Thyroid gland (tissue), 4 donors: ENCODE measurements at regions not wholly inside any gene's neighbourhood (a gene's known extent, or its start where the extent isn't known, plus 50 kb on each side); places are given as distances from the start of the nearest gene placed in this dataset.
A peak's percentile ranks its signal among the peaks of the same experiment; 100 is the strongest.

Experiments used
- DNase-seq, 2 donors: peaks; one replicate each; pipeline ENCODE4 v3.0.0-alpha.2; 2019
- H3K27ac ChIP-seq, 3 donors: fragments of 200-600 bp; sonication (generic); 1 replicate in 2 of 3; 2 replicates in 1 of 3; pipeline ENCODE4 v1.5.1; 2016 to 2019; ENCODE audit warnings: mild to moderate bottlenecking in 1 of 3, moderate library complexity in 1 of 3
- H3K27me3 ChIP-seq: fragments of 200-600 bp; sonication (generic); one replicate; pipeline ENCODE4 v1.5.1; 2019
- H3K36me3 ChIP-seq, 2 donors: fragments of 200-600 bp; sonication (generic); one replicate each; pipeline ENCODE4 v1.5.1; 2016 to 2019
- H3K4me1 ChIP-seq, 2 donors: fragments of 200-600 bp; sonication (generic); one replicate each; pipeline ENCODE4 v1.5.1; 2017 to 2019
- H3K4me3 ChIP-seq, 3 donors: fragments of 200-600 bp; sonication (generic); replicated peaks in 1 of 3; 1 replicate in 2 of 3; 2 replicates in 1 of 3; pipeline ENCODE4 v1.5.1; 2016; ENCODE audit warnings: mild to moderate bottlenecking in 1 of 3
- H3K9me3 ChIP-seq: fragments of 200-600 bp; sonication (generic); one replicate; pipeline ENCODE4 v1.5.1; 2017
- POLR2A ChIP-seq, 2 donors: fragments of 450-650 bp; IDR thresholded peaks; one replicate each; pipeline ENCODE4 v1.6.1; 2017; ENCODE audit warnings: antibody characterized with exemption in 2 of 2, mild to moderate bottlenecking in 2 of 2, moderate library complexity in 1 of 2
- WGBS, 2 donors: methylation state at CpG; one replicate each; pipeline ENCODE4 v1.1.5; 2017; 5-methylcytosine and 5-hydroxymethylcytosine counted together
- intact Hi-C: fragments of 100-400 bp; cut with DNase I; formaldehyde crosslinking; loops from one replicate; pipeline ENCODE4 v1.15.1; 2023
- TF ChIP-seq, protein P1 (sequence below), 6 experiments: fragments of 200-600 bp in 3 of 6; fragments of 450-650 bp in 3 of 6; sonication (generic) in 3 of 6; IDR thresholded peaks; one replicate each; pipeline ENCODE4 v1.5.1; 2016 to 2019; ENCODE audit warnings: antibody characterized with exemption in 6 of 6, mild to moderate bottlenecking in 2 of 6, inconsistent platforms in 1 of 6, moderate library complexity in 1 of 6

DNA sequence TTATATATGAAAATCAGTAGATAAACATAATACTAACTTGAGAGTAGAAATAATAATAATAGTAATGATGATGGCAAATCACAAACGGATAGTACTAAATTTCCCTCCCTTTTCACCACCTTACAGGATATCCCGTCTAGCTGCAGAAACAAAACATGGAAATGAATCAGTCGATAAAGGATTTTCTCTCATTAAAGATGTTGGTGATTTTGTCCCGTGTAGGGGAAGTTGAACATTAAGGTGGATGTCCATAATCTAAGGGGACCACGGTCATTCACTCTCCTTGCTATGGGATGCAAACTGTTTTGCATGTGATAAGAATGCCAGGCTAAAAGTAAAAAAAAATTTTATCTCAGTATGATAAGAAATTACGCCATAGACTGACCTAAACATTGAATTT is 1027.7 kb upstream of the NR2F2 start:
- peak overlapping the region in 1 of 3 donors; percentile 86 for H3K27ac ChIP-seq
- H3K27me3 ChIP-seq = no peaks in the 10 kb centered on the region
- no peak overlapping the region for H3K4me3 ChIP-seq
- no peaks in the 10 kb centered on the region for H3K9me3 ChIP-seq
- no peak for DNase-seq
- no peaks in the 10 kb centered on the region for H3K36me3 ChIP-seq
- 74 to 80% methylated on average over 6 of the region's 6 CpGs for WGBS, 2 donors
- intact Hi-C loops = loop anchor here (10.0 kb wide), 1 partner anchor 488 kb away; no protein-coding TSS in a partner anchor
- no peak for TF ChIP-seq POLR2A (IDR thresholded peaks at IDR 0.05)
- TF ChIP-seq, protein P1, sequence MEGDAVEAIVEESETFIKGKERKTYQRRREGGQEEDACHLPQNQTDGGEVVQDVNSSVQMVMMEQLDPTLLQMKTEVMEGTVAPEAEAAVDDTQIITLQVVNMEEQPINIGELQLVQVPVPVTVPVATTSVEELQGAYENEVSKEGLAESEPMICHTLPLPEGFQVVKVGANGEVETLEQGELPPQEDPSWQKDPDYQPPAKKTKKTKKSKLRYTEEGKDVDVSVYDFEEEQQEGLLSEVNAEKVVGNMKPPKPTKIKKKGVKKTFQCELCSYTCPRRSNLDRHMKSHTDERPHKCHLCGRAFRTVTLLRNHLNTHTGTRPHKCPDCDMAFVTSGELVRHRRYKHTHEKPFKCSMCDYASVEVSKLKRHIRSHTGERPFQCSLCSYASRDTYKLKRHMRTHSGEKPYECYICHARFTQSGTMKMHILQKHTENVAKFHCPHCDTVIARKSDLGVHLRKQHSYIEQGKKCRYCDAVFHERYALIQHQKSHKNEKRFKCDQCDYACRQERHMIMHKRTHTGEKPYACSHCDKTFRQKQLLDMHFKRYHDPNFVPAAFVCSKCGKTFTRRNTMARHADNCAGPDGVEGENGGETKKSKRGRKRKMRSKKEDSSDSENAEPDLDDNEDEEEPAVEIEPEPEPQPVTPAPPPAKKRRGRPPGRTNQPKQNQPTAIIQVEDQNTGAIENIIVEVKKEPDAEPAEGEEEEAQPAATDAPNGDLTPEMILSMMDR (IDR thresholded peaks at IDR 0.05) = no peak
- peaks cover 0 to 10% of the 10 kb centered on the region in 2 donors for H3K4me1 ChIP-seq

DNA sequence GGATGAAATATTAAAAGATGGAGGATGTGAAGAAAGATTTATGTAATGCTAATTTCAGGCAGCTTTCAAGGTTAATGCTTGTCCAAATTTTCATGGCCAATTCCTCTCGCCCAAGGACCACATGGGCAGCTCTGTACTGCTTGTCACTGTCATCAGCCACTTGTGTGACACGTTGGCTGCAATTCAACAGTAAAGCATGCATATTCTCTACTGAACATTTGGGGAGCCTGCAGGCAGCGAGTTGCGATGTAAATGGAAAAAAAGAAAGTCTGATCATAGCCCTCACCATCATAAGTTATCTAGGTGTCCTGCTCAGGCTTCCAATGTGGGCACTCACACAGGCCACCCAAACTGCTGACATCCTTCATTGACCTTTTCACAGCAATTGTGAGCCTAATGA is 1026.8 kb upstream of the NR2F2 start:
- intact Hi-C loops = loop anchor here (10.0 kb wide), 1 partner anchor 489 kb away; no protein-coding TSS in a partner anchor

DNA sequence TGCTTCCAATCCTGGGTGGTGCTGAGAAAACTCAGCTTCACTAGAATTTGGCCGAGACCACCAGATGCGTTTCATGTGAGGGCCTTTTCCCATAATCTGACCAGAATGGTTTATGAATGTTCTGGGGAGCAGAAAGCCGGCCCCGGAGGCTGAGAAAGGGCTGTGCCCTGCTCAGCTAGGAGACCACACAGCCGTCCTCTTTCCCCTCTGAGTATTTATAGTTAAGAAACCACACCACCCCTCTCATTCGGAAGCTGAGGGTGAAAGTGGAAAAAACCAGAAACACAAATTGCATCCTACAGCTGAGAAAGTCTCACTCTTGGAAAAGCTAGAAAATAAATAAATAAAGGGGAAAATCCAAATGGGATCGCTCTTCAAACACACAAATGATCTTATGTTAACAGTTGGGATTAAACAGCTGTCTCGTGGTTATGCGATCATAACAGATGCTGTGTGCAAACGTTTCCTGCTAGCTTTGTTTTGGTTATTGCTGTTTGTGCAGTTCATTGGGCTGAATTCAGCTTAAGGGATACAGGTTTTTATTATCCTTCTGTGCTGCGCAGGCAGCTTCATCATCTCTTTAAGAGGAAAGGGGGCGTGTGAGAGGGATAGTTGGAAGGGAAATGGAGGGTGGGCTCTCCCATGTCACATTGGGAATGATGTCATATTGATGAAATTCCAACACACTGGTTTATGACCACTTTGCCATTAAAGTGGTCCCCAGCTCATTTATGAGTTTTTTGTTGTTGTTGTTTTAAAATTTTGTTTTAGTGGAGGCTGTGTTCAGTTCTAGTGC is 1026.2 kb upstream of the NR2F2 start:
- H3K9me3 ChIP-seq = no peaks in the 10 kb centered on the region
- peak overlapping the region; percentile 26 to 86 (median 68) for H3K27ac ChIP-seq
- no peak overlapping the region for H3K4me3 ChIP-seq
- TF ChIP-seq, protein P1 (IDR thresholded peaks at IDR 0.05) = no peak
- TF ChIP-seq POLR2A (IDR thresholded peaks at IDR 0.05) = peak in 1 of 2 donors; percentile 25
- intact Hi-C loops = loop anchor here (10.0 kb wide), 1 partner anchor 490 kb away; no protein-coding TSS in a partner anchor
- 56 to 61% methylated on average over 12 of the region's 12 CpGs for WGBS, 2 donors
- no peaks in the 10 kb centered on the region for H3K36me3 ChIP-seq
- H3K4me1 ChIP-seq = peaks cover 0 to 10% of the 10 kb centered on the region in 2 donors
- H3K27me3 ChIP-seq = no peaks in the 10 kb centered on the region
- DNase-seq = no peak

More for the DNA sequence above, 1026.8 kb upstream of the NR2F2 start:
- no peak for DNase-seq
- WGBS, 2 donors = 59 to 82% methylated on average over 4 of the region's 4 CpGs
- H3K27ac ChIP-seq = peak overlapping the region; percentile 26 to 86 (median 68)
- H3K4me1 ChIP-seq = peaks cover 0 to 10% of the 10 kb centered on the region in 2 donors
- no peaks in the 10 kb centered on the region for H3K9me3 ChIP-seq
- TF ChIP-seq, protein P1 (IDR thresholded peaks at IDR 0.05) = no peak
- TF ChIP-seq POLR2A (IDR thresholded peaks at IDR 0.05) = no peak
- no peak overlapping the region for H3K4me3 ChIP-seq
- no peaks in the 10 kb centered on the region for H3K36me3 ChIP-seq
- no peaks in the 10 kb centered on the region for H3K27me3 ChIP-seq

DNA sequence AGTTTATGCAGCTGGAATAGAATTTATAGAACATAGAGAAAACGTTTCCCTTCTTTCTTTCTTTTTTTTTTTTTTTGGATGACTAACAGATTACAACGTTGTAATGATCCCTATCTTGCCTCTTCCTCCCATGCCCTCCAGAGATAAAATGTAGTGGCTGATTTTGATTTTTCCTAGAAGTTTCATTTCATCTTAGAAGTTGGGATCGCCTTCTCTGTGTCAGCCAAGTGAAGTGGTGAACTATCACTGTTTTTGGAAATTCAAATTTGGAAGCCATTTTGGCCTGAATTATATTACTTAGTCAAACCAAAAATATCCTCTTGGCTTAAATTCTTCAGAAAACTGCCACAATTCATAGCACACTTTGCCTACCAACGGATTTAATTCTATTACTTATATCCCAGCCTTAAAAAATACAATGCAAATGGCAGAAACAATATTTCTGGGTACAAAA is 1025.5 kb upstream of the NR2F2 start:
- H3K27ac ChIP-seq = peak overlapping the region; percentile 26 to 86 (median 68)
- no peaks in the 10 kb centered on the region for H3K36me3 ChIP-seq
- peaks cover 0 to 10% of the 10 kb centered on the region in 2 donors for H3K4me1 ChIP-seq
- no peak for TF ChIP-seq POLR2A (IDR thresholded peaks at IDR 0.05)
- TF ChIP-seq, protein P1 (IDR thresholded peaks at IDR 0.05) = no peak
- intact Hi-C loops = loop anchor here (10.0 kb wide), 1 partner anchor 490 kb away; no protein-coding TSS in a partner anchor
- DNase-seq = no peak
- H3K27me3 ChIP-seq = no peaks in the 10 kb centered on the region
- no peak overlapping the region for H3K4me3 ChIP-seq
- 53 to 60% methylated on average over 4 of the region's 4 CpGs for WGBS, 2 donors
- H3K9me3 ChIP-seq = no peaks in the 10 kb centered on the region

DNA sequence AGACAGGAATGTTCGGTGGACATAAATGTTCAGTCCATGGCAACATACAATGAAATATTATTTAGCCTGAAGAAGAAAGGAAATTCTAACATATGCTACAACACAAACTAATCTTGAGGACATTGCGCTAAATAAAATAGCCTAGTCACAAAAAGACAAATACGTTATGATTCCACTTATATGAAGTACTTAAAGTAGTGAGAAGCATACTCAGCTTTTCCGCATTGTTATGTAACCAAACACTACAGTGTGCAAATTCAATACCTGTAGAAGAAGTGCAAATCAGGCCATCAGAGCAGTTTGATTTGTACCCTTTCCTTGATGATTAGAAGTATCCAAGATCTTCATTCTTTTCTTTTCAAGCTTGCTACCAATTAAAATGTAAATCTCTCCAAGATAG is 1023.4 kb upstream of the NR2F2 start:
- H3K9me3 ChIP-seq = no peaks in the 10 kb centered on the region
- peaks cover 0 to 10% of the 10 kb centered on the region in 2 donors for H3K4me1 ChIP-seq
- 73 to 75% methylated on average over 4 of the region's 4 CpGs for WGBS, 2 donors
- no peak for DNase-seq
- intact Hi-C loops = loop anchor here (10.0 kb wide), 1 partner anchor 492 kb away; no protein-coding TSS in a partner anchor
- TF ChIP-seq, protein P1 (IDR thresholded peaks at IDR 0.05) = no peak
- no peak for TF ChIP-seq POLR2A (IDR thresholded peaks at IDR 0.05)
- no peak overlapping the region for H3K27ac ChIP-seq
- no peaks in the 10 kb centered on the region for H3K36me3 ChIP-seq
- no peaks in the 10 kb centered on the region for H3K27me3 ChIP-seq
- H3K4me3 ChIP-seq = no peak overlapping the region
